HepG2 (cell line): ENCODE measurements at regions not wholly inside any gene's neighbourhood (a gene's known extent, or its start where the extent isn't known, plus 50 kb on each side); places are given as distances from the start of the nearest gene placed in this dataset.

Source experiments
- ATAC-seq: fragments of 200-7000 bp; cut with Tn5 transposase; 3 replicates; pipeline ENCODE4 v1.9.1; 2020; ENCODE audit warnings: mild to moderate bottlenecking, moderate library complexity
- BruUV-seq: library from RNA; stranded (reverse); fragments of 400-500 nt; replicated peaks from 2 replicates; lab custom pipeline; 2021; lab: Mats Ljungman, UMichigan
- CTCF ChIA-PET: fragments of 300-600 bp; formaldehyde crosslinking; extraction: SDS; loops from one replicate; lab custom pipeline; 2021; ENCODE audit warnings: low total read pairs, inconsistent platforms, low intra/inter-chr PET ratio; lab: Yijun Ruan, JAX
- POLR2A ChIA-PET: fragments of 350-600 bp; sonication (Branson Sonifier 250); formaldehyde crosslinking; loops from one replicate; lab custom pipeline; 2020; ENCODE audit warnings: antibody characterized with exemption, inconsistent platforms; lab: Yijun Ruan, JAX
- DNase-seq: peaks from one replicate; pipeline ENCODE4 v3.0.0-alpha.2; 2015; ENCODE audit warnings: low spot score
- FAIRE-seq: peaks from 3 replicates; lab custom pipeline; 2011; peaks lifted over from hg19 to GRCh38; lab: Jason Lieb, UNC
- H2AFZ ChIP-seq: one replicate; pipeline ENCODE4 v1.6.1; 2011; ENCODE audit warnings: low read length, inconsistent platforms
- H3K27ac ChIP-seq: fragments of 300-600 bp; 3 replicates; pipeline ENCODE4 v1.8.0; 2011; ENCODE audit warnings: mixed run types, mild to moderate bottlenecking, mixed read lengths, low read length, inconsistent platforms; ENCODE audit not compliant: insufficient read depth; ENCODE audit errors: extremely low read length
- H3K27me3 ChIP-seq, 2 experiments: fragments of 200-600 bp in 1 of 2; 2 replicates in 1 of 2; 3 replicates in 1 of 2; pipeline versions ENCODE4 v1.6.0 to v1.8.0; 2011; ENCODE audit warnings: low read length in 2 of 2, mild to moderate bottlenecking in 2 of 2, moderate library complexity in 2 of 2, inconsistent platforms in 1 of 2; ENCODE audit not compliant: insufficient read depth in 2 of 2, control insufficient read depth in 1 of 2
- H3K36me3 ChIP-seq, 2 experiments: fragments of 200-600 bp in 1 of 2; replicated peaks in 1 of 2; 2 replicates in 1 of 2; 3 replicates in 1 of 2; pipeline versions ENCODE4 v1.5.1 to v1.8.0; 2011; ENCODE audit warnings: low read length in 2 of 2, inconsistent platforms in 1 of 2; ENCODE audit not compliant: insufficient read depth in 2 of 2, control insufficient read depth in 1 of 2
- H3K4me1 ChIP-seq: 2 replicates; pipeline ENCODE4 v1.5.1; 2012; ENCODE audit warnings: low read length, inconsistent platforms; ENCODE audit not compliant: insufficient read depth
- H3K4me2 ChIP-seq: 2 replicates; pipeline ENCODE4 v1.6.0; 2011; ENCODE audit warnings: low read depth, low read length, inconsistent platforms
- H3K4me3 ChIP-seq, 3 experiments: fragments of 200-600 bp in 1 of 3; sonication (generic), shearing (Covaris generic) in 1 of 3; replicated peaks in 1 of 3; 2 replicates each; pipeline ENCODE4 v1.5.1; 2011 to 2016; ENCODE audit warnings: low read length in 3 of 3, inconsistent platforms in 2 of 3, low read depth in 2 of 3, mild to moderate bottlenecking in 2 of 3, control low read depth in 1 of 3, mixed read lengths in 1 of 3; ENCODE audit not compliant: insufficient read depth in 1 of 3
- H3K79me2 ChIP-seq: one replicate; pipeline ENCODE4 v1.6.1; 2011; ENCODE audit warnings: low read length, inconsistent platforms; ENCODE audit not compliant: insufficient read depth
- H3K9ac ChIP-seq: 2 replicates; pipeline ENCODE4 v1.6.0; 2011; ENCODE audit warnings: mild to moderate bottlenecking, low read depth, low read length, inconsistent platforms; ENCODE audit not compliant: insufficient read depth
- H3K9me3 ChIP-seq: 2 replicates; pipeline ENCODE4 v1.5.1; 2012; ENCODE audit warnings: mild to moderate bottlenecking, low read length
- H4K20me1 ChIP-seq: 2 replicates; pipeline ENCODE4 v1.6.0; 2011; ENCODE audit warnings: inconsistent platforms, mild to moderate bottlenecking, low read length, moderate library complexity; ENCODE audit not compliant: insufficient read depth
- DMAP1 ChIP-seq: IDR thresholded peaks from 2 replicates; pipeline ENCODE4 v1.6.1; 2016
- FLYWCH1 ChIP-seq: sonication (generic); formaldehyde crosslinking; IDR thresholded peaks from 2 replicates; pipeline ENCODE4 v1.8.1; 2023; ENCODE audit warnings: mild to moderate bottlenecking, missing genetic modification reagents
- KLF11 ChIP-seq: IDR thresholded peaks from 2 replicates; pipeline ENCODE4 v1.6.1; 2016; ENCODE audit warnings: missing compliant biosample characterization
- NFE2L2 ChIP-seq: fragments of 150-350 bp; IDR thresholded peaks from 2 replicates; pipeline ENCODE4 v1.6.1; 2014; ENCODE audit warnings: low read length
- RAD51 ChIP-seq: fragments of 450-650 bp; IDR thresholded peaks from 2 replicates; pipeline ENCODE4 v1.6.1; 2016; ENCODE audit warnings: borderline replicate concordance
- SKI ChIP-seq: fragments of 450-650 bp; IDR thresholded peaks from one replicate; pipeline ENCODE4 v1.6.1; 2018; ENCODE audit warnings: mild to moderate bottlenecking; ENCODE audit not compliant: partially characterized antibody
- TBL1XR1 ChIP-seq: fragments of 150-350 bp; IDR thresholded peaks from 2 replicates; pipeline ENCODE4 v1.6.1; 2014; ENCODE audit warnings: borderline replicate concordance, low read length; ENCODE audit not compliant: partially characterized antibody
- ZNF17 ChIP-seq: sonication (generic); formaldehyde crosslinking; IDR thresholded peaks from 2 replicates; pipeline ENCODE4 v1.5.0; 2020; ENCODE audit warnings: mild to moderate bottlenecking, missing genetic modification reagents
- ZNF207 ChIP-seq: fragments of 450-650 bp; IDR thresholded peaks from 2 replicates; pipeline ENCODE4 v1.6.1; 2016; ENCODE audit warnings: antibody characterized with exemption, borderline replicate concordance
- ZNF737 ChIP-seq: sonication (generic); formaldehyde crosslinking; IDR thresholded peaks from 2 replicates; pipeline ENCODE4 v1.5.0; 2020; ENCODE audit warnings: missing genetic modification reagents, mild to moderate bottlenecking, borderline replicate concordance
- ZSCAN29 ChIP-seq: sonication (generic); formaldehyde crosslinking; conservative IDR thresholded peaks from 2 replicates; pipeline ENCODE4 v1.4.0; 2020; ENCODE audit warnings: mild to moderate bottlenecking, missing genetic modification reagents
- WGBS: methylation state at CpG from one replicate; pipeline ENCODE4 v1.1.6; 2017; ENCODE audit warnings: low lambda C conversion rate; 5-methylcytosine and 5-hydroxymethylcytosine counted together
- in situ Hi-C: cut with HindIII; loops from 2 replicates; pipeline ENCODE4 v1.10.0; 2017; ENCODE audit warnings: low pct_unique_long_range_greater_than_20kb; ENCODE audit not compliant: extremely low pct_ligation_motif_present
- intact Hi-C: fragments of 100-400 bp; cut with micrococcal nuclease; formaldehyde crosslinking; loops from one replicate; pipeline ENCODE4 v1.10.0; 2022; ENCODE audit not compliant: unreplicated experiment
- TF ChIP-seq, protein P1 (sequence below): sonication (generic); formaldehyde crosslinking; conservative IDR thresholded peaks from 2 replicates; pipeline ENCODE4 v1.8.0; 2022; ENCODE audit warnings: mild to moderate bottlenecking, moderate library complexity, missing genetic modification reagents
- TF ChIP-seq, protein P2 (sequence below): sonication (generic); formaldehyde crosslinking; IDR thresholded peaks from 2 replicates; pipeline ENCODE4 v1.4.0; 2020; ENCODE audit warnings: mild to moderate bottlenecking, missing genetic modification reagents
- TF ChIP-seq, protein P3 (sequence below): sonication (generic); formaldehyde crosslinking; IDR thresholded peaks from 2 replicates; pipeline ENCODE4 v1.4.0; 2020; ENCODE audit warnings: mild to moderate bottlenecking, low read depth, missing genetic modification reagents

DNA sequence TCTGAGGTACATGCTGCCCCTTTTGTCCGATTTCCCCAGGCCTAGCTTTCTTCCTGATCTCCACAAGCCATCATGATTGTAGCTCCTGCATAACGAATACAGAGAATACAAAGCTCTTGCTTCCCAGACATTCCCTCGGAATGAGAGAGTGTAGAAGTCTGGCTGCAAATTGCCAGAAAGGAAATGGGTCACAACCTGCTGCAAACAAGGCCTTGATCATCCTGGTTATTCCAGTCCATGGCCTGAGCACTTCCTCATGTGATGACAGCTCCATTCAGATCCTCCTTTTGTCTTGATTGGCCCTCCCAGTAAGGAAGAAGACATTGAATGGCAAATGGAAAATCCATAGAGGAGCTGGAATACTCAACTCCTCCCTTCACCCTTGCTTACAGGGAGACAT, 136.0 kb upstream of the ADRA1B start:
- no peak overlapping the region for H3K9ac ChIP-seq
- no peak overlapping the region for H3K4me3 ChIP-seq
- H3K27ac ChIP-seq: no peak overlapping the region
- ATAC-seq (no peak), FAIRE-seq (no peak), DNase-seq (no peak)
- CTCF ChIA-PET: no interaction called here
- H3K27me3 ChIP-seq: peaks cover 2 to 5% of the 10 kb centered on the region in 2 experiments; a peak in 2 of 5 replicates
- H3K79me2 ChIP-seq: no peaks in the 10 kb centered on the region
- H3K9me3 ChIP-seq: no peaks in the 10 kb centered on the region
- H3K36me3 ChIP-seq: no peaks in the 10 kb centered on the region
- no peaks in the 10 kb centered on the region for H3K4me1 ChIP-seq
- H2AFZ ChIP-seq: no peak overlapping the region
- no TSS peak for BruUV-seq
- H3K4me2 ChIP-seq: no peak overlapping the region
- intact Hi-C loops (no loop called here), in situ Hi-C loops (no loop called here)
- no peaks in the 10 kb centered on the region for H4K20me1 ChIP-seq
- 5% methylated on average over 3 of the region's 3 CpGs for WGBS
- POLR2A ChIA-PET: no interaction called here
- no peak for TF ChIP-seq RAD51
- TF ChIP-seq TBL1XR1: no peak
- no peak for TF ChIP-seq ZNF17 (CRISPR knock-in tag)
- no peak for TF ChIP-seq SKI
- TF ChIP-seq ZNF207: no peak
- no peak for TF ChIP-seq FLYWCH1 (CRISPR knock-in tag)
- no peak for TF ChIP-seq KLF11 (CRISPR knock-in tag)
- TF ChIP-seq ZNF737 (CRISPR knock-in tag): no peak
- TF ChIP-seq, protein P1, sequence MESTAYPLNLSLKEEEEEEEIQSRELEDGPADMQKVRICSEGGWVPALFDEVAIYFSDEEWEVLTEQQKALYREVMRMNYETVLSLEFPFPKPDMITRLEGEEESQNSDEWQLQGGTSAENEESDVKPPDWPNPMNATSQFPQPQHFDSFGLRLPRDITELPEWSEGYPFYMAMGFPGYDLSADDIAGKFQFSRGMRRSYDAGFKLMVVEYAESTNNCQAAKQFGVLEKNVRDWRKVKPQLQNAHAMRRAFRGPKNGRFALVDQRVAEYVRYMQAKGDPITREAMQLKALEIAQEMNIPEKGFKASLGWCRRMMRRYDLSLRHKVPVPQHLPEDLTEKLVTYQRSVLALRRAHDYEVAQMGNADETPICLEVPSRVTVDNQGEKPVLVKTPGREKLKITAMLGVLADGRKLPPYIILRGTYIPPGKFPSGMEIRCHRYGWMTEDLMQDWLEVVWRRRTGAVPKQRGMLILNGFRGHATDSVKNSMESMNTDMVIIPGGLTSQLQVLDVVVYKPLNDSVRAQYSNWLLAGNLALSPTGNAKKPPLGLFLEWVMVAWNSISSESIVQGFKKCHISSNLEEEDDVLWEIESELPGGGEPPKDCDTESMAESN: no peak
- no peak for TF ChIP-seq ZSCAN29 (CRISPR knock-in tag)
- no peak for TF ChIP-seq DMAP1 (CRISPR knock-in tag)
- no peak for TF ChIP-seq NFE2L2
- TF ChIP-seq, protein P2, sequence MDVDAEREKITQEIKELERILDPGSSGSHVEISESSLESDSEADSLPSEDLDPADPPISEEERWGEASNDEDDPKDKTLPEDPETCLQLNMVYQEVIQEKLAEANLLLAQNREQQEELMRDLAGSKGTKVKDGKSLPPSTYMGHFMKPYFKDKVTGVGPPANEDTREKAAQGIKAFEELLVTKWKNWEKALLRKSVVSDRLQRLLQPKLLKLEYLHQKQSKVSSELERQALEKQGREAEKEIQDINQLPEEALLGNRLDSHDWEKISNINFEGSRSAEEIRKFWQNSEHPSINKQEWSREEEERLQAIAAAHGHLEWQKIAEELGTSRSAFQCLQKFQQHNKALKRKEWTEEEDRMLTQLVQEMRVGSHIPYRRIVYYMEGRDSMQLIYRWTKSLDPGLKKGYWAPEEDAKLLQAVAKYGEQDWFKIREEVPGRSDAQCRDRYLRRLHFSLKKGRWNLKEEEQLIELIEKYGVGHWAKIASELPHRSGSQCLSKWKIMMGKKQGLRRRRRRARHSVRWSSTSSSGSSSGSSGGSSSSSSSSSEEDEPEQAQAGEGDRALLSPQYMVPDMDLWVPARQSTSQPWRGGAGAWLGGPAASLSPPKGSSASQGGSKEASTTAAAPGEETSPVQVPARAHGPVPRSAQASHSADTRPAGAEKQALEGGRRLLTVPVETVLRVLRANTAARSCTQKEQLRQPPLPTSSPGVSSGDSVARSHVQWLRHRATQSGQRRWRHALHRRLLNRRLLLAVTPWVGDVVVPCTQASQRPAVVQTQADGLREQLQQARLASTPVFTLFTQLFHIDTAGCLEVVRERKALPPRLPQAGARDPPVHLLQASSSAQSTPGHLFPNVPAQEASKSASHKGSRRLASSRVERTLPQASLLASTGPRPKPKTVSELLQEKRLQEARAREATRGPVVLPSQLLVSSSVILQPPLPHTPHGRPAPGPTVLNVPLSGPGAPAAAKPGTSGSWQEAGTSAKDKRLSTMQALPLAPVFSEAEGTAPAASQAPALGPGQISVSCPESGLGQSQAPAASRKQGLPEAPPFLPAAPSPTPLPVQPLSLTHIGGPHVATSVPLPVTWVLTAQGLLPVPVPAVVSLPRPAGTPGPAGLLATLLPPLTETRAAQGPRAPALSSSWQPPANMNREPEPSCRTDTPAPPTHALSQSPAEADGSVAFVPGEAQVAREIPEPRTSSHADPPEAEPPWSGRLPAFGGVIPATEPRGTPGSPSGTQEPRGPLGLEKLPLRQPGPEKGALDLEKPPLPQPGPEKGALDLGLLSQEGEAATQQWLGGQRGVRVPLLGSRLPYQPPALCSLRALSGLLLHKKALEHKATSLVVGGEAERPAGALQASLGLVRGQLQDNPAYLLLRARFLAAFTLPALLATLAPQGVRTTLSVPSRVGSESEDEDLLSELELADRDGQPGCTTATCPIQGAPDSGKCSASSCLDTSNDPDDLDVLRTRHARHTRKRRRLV (CRISPR knock-in tag): no peak
- TF ChIP-seq, protein P3, sequence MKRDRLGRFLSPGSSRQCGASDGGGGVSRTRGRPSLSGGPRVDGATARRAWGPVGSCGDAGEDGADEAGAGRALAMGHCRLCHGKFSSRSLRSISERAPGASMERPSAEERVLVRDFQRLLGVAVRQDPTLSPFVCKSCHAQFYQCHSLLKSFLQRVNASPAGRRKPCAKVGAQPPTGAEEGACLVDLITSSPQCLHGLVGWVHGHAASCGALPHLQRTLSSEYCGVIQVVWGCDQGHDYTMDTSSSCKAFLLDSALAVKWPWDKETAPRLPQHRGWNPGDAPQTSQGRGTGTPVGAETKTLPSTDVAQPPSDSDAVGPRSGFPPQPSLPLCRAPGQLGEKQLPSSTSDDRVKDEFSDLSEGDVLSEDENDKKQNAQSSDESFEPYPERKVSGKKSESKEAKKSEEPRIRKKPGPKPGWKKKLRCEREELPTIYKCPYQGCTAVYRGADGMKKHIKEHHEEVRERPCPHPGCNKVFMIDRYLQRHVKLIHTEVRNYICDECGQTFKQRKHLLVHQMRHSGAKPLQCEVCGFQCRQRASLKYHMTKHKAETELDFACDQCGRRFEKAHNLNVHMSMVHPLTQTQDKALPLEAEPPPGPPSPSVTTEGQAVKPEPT (CRISPR knock-in tag): no peak
